ENCODE measurements at regions not wholly inside any gene's neighbourhood (a gene's known extent, or its start where the extent isn't known, plus 50 kb on each side); places are given as distances from the start of the nearest gene placed in this dataset.

- no peak overlapping the region for H3K4me2 ChIP-seq (ENCODE audit: low read length)
- no peak overlapping the region for H3K9ac ChIP-seq (ENCODE audit: low read length)
- no peak overlapping the region for H2AFZ ChIP-seq (ENCODE audit: low read depth, low read length, poor library complexity, severe bottlenecking)
- no peaks in the 10 kb centered on the region for H3K9me3 ChIP-seq (ENCODE audit: control insufficient read depth in 1 of 2, insufficient read depth in 1 of 2, low read depth in 1 of 2, low read length in 2 of 2)
- TF ChIP-seq POLR2AphosphoS5 (IDR thresholded peaks at IDR 0.05; ENCODE audit: low read depth, low read length) (no peak), CTCF (IDR thresholded peaks at IDR 0.05 in 2 of 3, conservative IDR thresholded peaks at IDR 0.05 in 1 of 3; ENCODE audit: borderline replicate concordance in 1 of 3, insufficient read depth in 1 of 3, low read depth in 2 of 3, low read length in 2 of 3) (no peak), ATF3 (IDR thresholded peaks at IDR 0.05) (no peak), FOSL1 (IDR thresholded peaks at IDR 0.05; ENCODE audit: low read depth) (no peak), ZFX (IDR thresholded peaks at IDR 0.05) (no peak), EZH2phosphoT487 (IDR thresholded peaks at IDR 0.05; ENCODE audit: borderline replicate concordance) (no peak)
- no peak overlapping the region for H3K27ac ChIP-seq (ENCODE audit: low read depth, low read length)
- H3K4me1 ChIP-seq (ENCODE audit: control insufficient read depth in 1 of 2, insufficient read depth in 2 of 2, low read length in 2 of 2) = no peaks in the 10 kb centered on the region
- no peak for DNase-seq (ENCODE audit: low read depth, low spot score)
- no peaks in the 10 kb centered on the region for H3K27me3 ChIP-seq (ENCODE audit: insufficient read depth, low read length)
- POLR2A ChIA-PET = no interaction called here
- no peak; the same call in 1 of the 2 replicates for ATAC-seq
- RAD21 ChIA-PET (ENCODE audit: low non-redundant PET in 1 of 2, low total read pairs in 2 of 2, uncharacterized antibody in 2 of 2, unreplicated experiment in 2 of 2) = no interaction called here
- H3K79me2 ChIP-seq (ENCODE audit: insufficient read depth, low read length) = no peaks in the 10 kb centered on the region
- H4K20me1 ChIP-seq (ENCODE audit: insufficient read depth) = no peaks in the 10 kb centered on the region
- CTCF ChIA-PET = no interaction called here
- H3K4me3 ChIP-seq (replicated peaks in 1 of 2; ENCODE audit: low read depth in 1 of 2, low read length in 2 of 2) = no peak overlapping the region
- intact Hi-C loops (cut with micrococcal nuclease) = no loop called here
- H3K36me3 ChIP-seq (ENCODE audit: control insufficient read depth in 1 of 2, insufficient read depth in 2 of 2, low read length in 2 of 2) = no peaks in the 10 kb centered on the region
- no peaks in the 10 kb centered on the region for H3K9me2 ChIP-seq (ENCODE audit: insufficient read depth)
- BruUV-seq (replicated peaks) = no TSS peak
These were observed 104.1 kb upstream of the RAP1B start for GRCh38 chr12:68506619-68507018.

- Histone ChIP-seq H3K4me2 (ENCODE audit: low read length) (no peak overlapping the region), H4K20me1 (ENCODE audit: insufficient read depth) (no peaks in the 10 kb centered on the region), H3K36me3 (ENCODE audit: control insufficient read depth in 1 of 2, insufficient read depth in 2 of 2, low read length in 2 of 2) (no peaks in the 10 kb centered on the region), H3K9me3 (ENCODE audit: control insufficient read depth in 1 of 2, insufficient read depth in 1 of 2, low read depth in 1 of 2, low read length in 2 of 2) (no peaks in the 10 kb centered on the region), H3K9ac (ENCODE audit: low read length) (no peak overlapping the region), H3K27ac (ENCODE audit: low read depth, low read length) (no peak overlapping the region), H3K79me2 (ENCODE audit: insufficient read depth, low read length) (no peaks in the 10 kb centered on the region), H3K9me2 (ENCODE audit: insufficient read depth) (no peaks in the 10 kb centered on the region), H3K4me1 (ENCODE audit: control insufficient read depth in 1 of 2, insufficient read depth in 2 of 2, low read length in 2 of 2) (no peaks in the 10 kb centered on the region), H2AFZ (ENCODE audit: low read depth, low read length, poor library complexity, severe bottlenecking) (no peak overlapping the region), H3K4me3 (replicated peaks in 1 of 2; ENCODE audit: low read depth in 1 of 2, low read length in 2 of 2) (no peak overlapping the region), H3K27me3 (ENCODE audit: insufficient read depth, low read length) (no peaks in the 10 kb centered on the region)
- CTCF ChIA-PET = no interaction called here
- intact Hi-C loops (cut with micrococcal nuclease) = no loop called here
- TF ChIP-seq CEBPB (IDR thresholded peaks at IDR 0.05; ENCODE audit: low read depth) (no peak), RAD21 (IDR thresholded peaks at IDR 0.05; ENCODE audit: low read depth) (no peak), EZH2 (IDR thresholded peaks at IDR 0.05) (no peak), MAX (IDR thresholded peaks at IDR 0.05) (no peak), ZBTB33 (IDR thresholded peaks at IDR 0.05; ENCODE audit: extremely low read depth, insufficient replicate concordance, low read length) (no peak), ZNF274 (IDR thresholded peaks at IDR 0.05; ENCODE audit: low read depth, low read length) (no peak), ATF3 (IDR thresholded peaks at IDR 0.05) (no peak)
- ATAC-seq = no peak
- DNase-seq (ENCODE audit: low read depth, low spot score) = no peak
- POLR2A ChIA-PET = no interaction called here
- RAD21 ChIA-PET (ENCODE audit: low non-redundant PET in 1 of 2, low total read pairs in 2 of 2, uncharacterized antibody in 2 of 2, unreplicated experiment in 2 of 2) = no interaction called here
- BruUV-seq (replicated peaks) = no TSS peak
These were observed 103.0 kb upstream of the RAP1B start for GRCh38 chr12:68507657-68508056.
